Spleen (tissue), 11 donors: ENCODE measurements at regions not wholly inside any gene's neighbourhood (a gene's known extent, or its start where the extent isn't known, plus 50 kb on each side); places are given as distances from the start of the nearest gene placed in this dataset.

Experiments
- DNase-seq: peaks from one replicate; pipeline ENCODE4 v3.0.0-alpha.2; 2020
- H3K27ac ChIP-seq, 8 donors: fragments of 200-600 bp; sonication (generic) in 7 of 8; 1 replicate in 4 of 8; 2 replicates in 4 of 8; pipeline versions ENCODE4 v1.5.0 to v1.8.0; 2016 to 2021; ENCODE audit warnings: inconsistent platforms in 4 of 8, mild to moderate bottlenecking in 4 of 8, moderate library complexity in 1 of 8
- H3K27me3 ChIP-seq, 7 donors: fragments of 200-600 bp; sonication (generic) in 6 of 7; replicated peaks in 1 of 7; 1 replicate in 4 of 7; 2 replicates in 3 of 7; pipeline versions ENCODE4 v1.5.0 to v1.8.0; 2016 to 2021; ENCODE audit warnings: inconsistent platforms in 3 of 7, mild to moderate bottlenecking in 1 of 7
- H3K36me3 ChIP-seq, 6 donors: fragments of 200-600 bp; sonication (generic) in 5 of 6; 1 replicate in 4 of 6; 2 replicates in 2 of 6; pipeline versions ENCODE4 v1.5.0 to v1.8.0; 2016 to 2021; ENCODE audit warnings: inconsistent platforms in 2 of 6
- H3K4me1 ChIP-seq, 6 donors: fragments of 200-600 bp; sonication (generic) in 5 of 6; 1 replicate in 3 of 6; 2 replicates in 3 of 6; pipeline versions ENCODE4 v1.5.0 to v1.8.0; 2016 to 2021; ENCODE audit warnings: inconsistent platforms in 3 of 6
- H3K4me3 ChIP-seq, 8 donors: fragments of 200-600 bp; sonication (generic) in 7 of 8; 1 replicate in 4 of 8; 2 replicates in 4 of 8; pipeline versions ENCODE4 v1.5.0 to v1.8.0; 2016 to 2021; ENCODE audit warnings: inconsistent platforms in 4 of 8, mild to moderate bottlenecking in 4 of 8, moderate library complexity in 2 of 8
- H3K9me3 ChIP-seq, 8 donors: fragments of 200-600 bp; sonication (generic) in 7 of 8; 1 replicate in 4 of 8; 2 replicates in 4 of 8; pipeline versions ENCODE4 v1.5.0 to v1.8.0; 2016 to 2021; ENCODE audit warnings: inconsistent platforms in 4 of 8
- POLR2A ChIP-seq, 3 donors: fragments of 450-650 bp; IDR thresholded peaks; one replicate each; pipeline ENCODE4 v1.5.1; 2017; ENCODE audit warnings: antibody characterized with exemption in 3 of 3, mild to moderate bottlenecking in 1 of 3
- POLR2AphosphoS5 ChIP-seq, 3 donors: sonication (generic); formaldehyde crosslinking; IDR thresholded peaks; one replicate each; pipeline ENCODE4 v1.5.1; 2017; ENCODE audit warnings: antibody characterized with exemption in 3 of 3
- WGBS, 5 donors: extraction: QIAGEN DNeasy Blood & Tissue Kit in 3 of 5; methylation state at CpG; one replicate each; pipeline versions ENCODE4 v1.1.5 to v1.1.7; 2013 to 2018; 5-methylcytosine and 5-hydroxymethylcytosine counted together
- intact Hi-C: fragments of 100-400 bp; cut with DNase I; formaldehyde crosslinking; loops from one replicate; pipeline ENCODE4 v1.15.0; 2023; ENCODE audit warnings: low total_unique reads
- TF ChIP-seq, protein P1 (sequence below), 11 experiments: fragments of 200-600 bp in 7 of 11; fragments of 450-650 bp in 4 of 11; sonication (generic) in 4 of 11; IDR thresholded peaks in 8 of 11; conservative IDR thresholded peaks in 3 of 11; 1 replicate in 7 of 11; 2 replicates in 4 of 11; pipeline versions ENCODE4 v1.4.0 to v1.8.0; 2016 to 2021; ENCODE audit warnings: antibody characterized with exemption in 11 of 11, inconsistent platforms in 4 of 11, mild to moderate bottlenecking in 1 of 11
- donor health status: healthy with polysubstance abuse.
- donor health status: DM: no; HTN: no; CAD: no; lungs with moderate emphysema.
- donor health status: DM: no; HTN: no; CAD: no.
- donor health status: Bipolar disorder and iron deficiency.
- donor health status: healthy.
- donor health status: DM: no; HTN: no; CAD: no.
- donor health status: DM: yes; HTN: yes; CAD: no.

DNA sequence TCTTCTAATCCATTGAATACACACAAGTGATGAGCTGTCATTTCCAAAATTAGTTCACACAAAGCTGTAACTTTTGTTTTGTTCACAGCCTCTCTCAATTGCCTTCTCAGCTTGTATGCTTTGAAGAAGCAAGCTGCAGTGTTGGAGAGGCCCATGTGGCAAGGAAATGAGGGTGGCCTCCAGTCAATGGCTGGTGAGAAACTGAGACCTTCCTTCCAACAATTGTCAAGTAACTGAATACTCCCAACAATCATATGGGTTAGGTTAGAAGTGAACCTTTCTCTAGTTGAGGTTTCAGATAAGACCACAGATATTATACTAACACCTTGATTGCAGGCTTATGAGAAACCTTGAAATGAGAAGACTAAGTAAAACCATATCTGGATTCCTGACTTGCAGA, 82.4 kb upstream of the SOX9 start:
- Histone ChIP-seq H3K9me3 (peaks cover 0 to 10% (median 0%) of the 10 kb centered on the region in 8 donors), H3K27ac (no peak overlapping the region), H3K4me3 (no peak overlapping the region), H3K27me3 (no peaks in the 10 kb centered on the region), H3K36me3 (no peaks in the 10 kb centered on the region), H3K4me1 (no peaks in the 10 kb centered on the region)
- no peak for DNase-seq
- intact Hi-C loops: no loop called here
- no peak for TF ChIP-seq POLR2A (IDR thresholded peaks at IDR 0.05)
- TF ChIP-seq POLR2AphosphoS5 (IDR thresholded peaks at IDR 0.05): no peak
- TF ChIP-seq, protein P1, sequence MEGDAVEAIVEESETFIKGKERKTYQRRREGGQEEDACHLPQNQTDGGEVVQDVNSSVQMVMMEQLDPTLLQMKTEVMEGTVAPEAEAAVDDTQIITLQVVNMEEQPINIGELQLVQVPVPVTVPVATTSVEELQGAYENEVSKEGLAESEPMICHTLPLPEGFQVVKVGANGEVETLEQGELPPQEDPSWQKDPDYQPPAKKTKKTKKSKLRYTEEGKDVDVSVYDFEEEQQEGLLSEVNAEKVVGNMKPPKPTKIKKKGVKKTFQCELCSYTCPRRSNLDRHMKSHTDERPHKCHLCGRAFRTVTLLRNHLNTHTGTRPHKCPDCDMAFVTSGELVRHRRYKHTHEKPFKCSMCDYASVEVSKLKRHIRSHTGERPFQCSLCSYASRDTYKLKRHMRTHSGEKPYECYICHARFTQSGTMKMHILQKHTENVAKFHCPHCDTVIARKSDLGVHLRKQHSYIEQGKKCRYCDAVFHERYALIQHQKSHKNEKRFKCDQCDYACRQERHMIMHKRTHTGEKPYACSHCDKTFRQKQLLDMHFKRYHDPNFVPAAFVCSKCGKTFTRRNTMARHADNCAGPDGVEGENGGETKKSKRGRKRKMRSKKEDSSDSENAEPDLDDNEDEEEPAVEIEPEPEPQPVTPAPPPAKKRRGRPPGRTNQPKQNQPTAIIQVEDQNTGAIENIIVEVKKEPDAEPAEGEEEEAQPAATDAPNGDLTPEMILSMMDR (IDR thresholded peaks at IDR 0.05 in 8 of 11, conservative IDR thresholded peaks at IDR 0.05 in 3 of 11): no peak

GRCh38 chr17:72039490-72039889, 81.3 kb upstream of the SOX9 start:
- DNase-seq: no peak
- intact Hi-C loops: no loop called here
- TF ChIP-seq POLR2A (IDR thresholded peaks at IDR 0.05) (no peak), POLR2AphosphoS5 (IDR thresholded peaks at IDR 0.05) (no peak)
- WGBS, 5 donors: 82 to 86% (median 84%) methylated on average over 2 of the region's 2 CpGs
- Histone ChIP-seq H3K4me3 (no peak overlapping the region), H3K36me3 (no peaks in the 10 kb centered on the region), H3K27me3 (no peaks in the 10 kb centered on the region), H3K27ac (no peak overlapping the region), H3K9me3 (peaks cover 0 to 10% (median 0%) of the 10 kb centered on the region in 8 donors), H3K4me1 (no peaks in the 10 kb centered on the region)

DNA sequence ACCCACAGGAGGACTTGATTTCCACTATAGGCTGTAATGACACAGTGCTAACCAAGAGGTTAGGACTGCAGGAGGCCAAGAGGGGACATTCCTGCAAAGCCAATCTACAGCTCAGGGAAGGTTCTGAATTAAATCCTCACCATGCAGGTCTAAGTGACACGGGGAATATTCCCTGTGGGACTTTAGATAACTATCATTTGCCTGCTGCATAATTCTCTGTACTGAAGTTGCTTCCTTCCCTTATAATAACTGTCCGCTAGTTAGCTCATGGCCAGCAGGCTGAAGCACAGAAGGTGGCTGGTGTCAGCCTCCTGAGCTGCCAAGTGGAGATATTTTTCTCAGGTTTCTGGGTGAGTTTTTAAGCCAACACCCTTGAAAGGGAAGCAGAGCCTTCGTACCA, 74.6 kb upstream of the SOX9 start:
- TF ChIP-seq, protein P1 (IDR thresholded peaks at IDR 0.05 in 8 of 11, conservative IDR thresholded peaks at IDR 0.05 in 3 of 11): no peak
- TF ChIP-seq POLR2AphosphoS5 (IDR thresholded peaks at IDR 0.05) (no peak), POLR2A (IDR thresholded peaks at IDR 0.05) (no peak)
- WGBS, 5 donors: 72 to 94% (median 76%) methylated on average over 3 of the region's 3 CpGs
- Histone ChIP-seq H3K27me3 (peaks cover 0 to 10% (median 0%) of the 10 kb centered on the region in 7 donors), H3K27ac (no peak overlapping the region), H3K9me3 (peaks cover 0 to 6% (median 0%) of the 10 kb centered on the region in 8 donors), H3K4me3 (no peak overlapping the region), H3K4me1 (no peaks in the 10 kb centered on the region), H3K36me3 (no peaks in the 10 kb centered on the region)
- intact Hi-C loops: no loop called here
- DNase-seq: no peak

- Histone ChIP-seq H3K4me3 (no peak overlapping the region), H3K27ac (no peak overlapping the region), H3K4me1 (no peaks in the 10 kb centered on the region), H3K36me3 (no peaks in the 10 kb centered on the region), H3K9me3 (peaks cover 0 to 13% (median 0%) of the 10 kb centered on the region in 8 donors), H3K27me3 (peaks cover 0 to 14% (median 0%) of the 10 kb centered on the region in 7 donors)
- 72 to 80% (median 77%) methylated on average over 14 of the region's 14 CpGs for WGBS, 5 donors
- no peak for DNase-seq
- TF ChIP-seq, protein P1 (IDR thresholded peaks at IDR 0.05 in 8 of 11, conservative IDR thresholded peaks at IDR 0.05 in 3 of 11): no peak
- intact Hi-C loops: no loop called here
Measured at GRCh38 chr17:72046643-72047612, 73.9 kb upstream of the SOX9 start.
